GM18868 (cell line): ENCODE measurements at regions not wholly inside any gene's neighbourhood (a gene's known extent, or its start where the extent isn't known, plus 50 kb on each side); places are given as distances from the start of the nearest gene placed in this dataset.
"Not testable (repeated sequence)": the region's sequence is repeated elsewhere in the genome, so short reads cannot be mapped to it uniquely, and the experiment has no call there.

Source experiments
- ATAC-seq: cut with Tn5 transposase; IDR thresholded peaks from one replicate; pipeline ENCODE4 v1.9.1; 2021; ENCODE audit warnings: mild to moderate bottlenecking, moderate library complexity; ENCODE audit not compliant: unreplicated experiment

GRCh38 chr20:48040051-48040450 lies 254.8 kb upstream of the SULF2 start:
- no peak for ATAC-seq

GRCh38 chr20:48039514-48039913 lies 254.2 kb upstream of the SULF2 start:
- no peak for ATAC-seq

GRCh38 chr20:48038713-48039112 lies 253.4 kb upstream of the SULF2 start:
- no peak for ATAC-seq

GRCh38 chr20:48037798-48038197 lies 252.5 kb upstream of the SULF2 start:
- ATAC-seq = not testable (repeated sequence)

- ATAC-seq = no peak
These were observed 250.9 kb upstream of the SULF2 start for GRCh38 chr20:48035961-48036731.

GRCh38 chr20:48034751-48035150 lies 249.5 kb upstream of the SULF2 start:
- ATAC-seq = no peak

GRCh38 chr20:48033005-48033404 lies 247.7 kb upstream of the SULF2 start:
- ATAC-seq = not testable (repeated sequence)

GRCh38 chr20:48031122-48031521 lies 245.8 kb upstream of the SULF2 start:
- ATAC-seq = no peak

GRCh38 chr20:48026981-48027592 lies 241.8 kb upstream of the SULF2 start:
- no peak for ATAC-seq

- no peak for ATAC-seq
These were observed 240.4 kb upstream of the SULF2 start for GRCh38 chr20:48025661-48026060.

GRCh38 chr20:48025051-48025515 lies 239.8 kb upstream of the SULF2 start:
- ATAC-seq = no peak

GRCh38 chr20:48024539-48024938 lies 239.3 kb upstream of the SULF2 start:
- no peak for ATAC-seq

GRCh38 chr20:48020696-48021095 lies 235.4 kb upstream of the SULF2 start:
- ATAC-seq = not testable (repeated sequence)

GRCh38 chr20:48019940-48020339 lies 234.7 kb upstream of the SULF2 start:
- no peak for ATAC-seq

GRCh38 chr20:48019496-48019895 lies 234.2 kb upstream of the SULF2 start:
- no peak for ATAC-seq

- not testable (repeated sequence) for ATAC-seq
These were observed 233.6 kb upstream of the SULF2 start for GRCh38 chr20:48018851-48019250.

- ATAC-seq = no peak
These were observed 232.7 kb upstream of the SULF2 start for GRCh38 chr20:48017992-48018391.

GRCh38 chr20:48017509-48017908 lies 232.2 kb upstream of the SULF2 start:
- no peak for ATAC-seq

- no peak for ATAC-seq
These were observed 230.9 kb upstream of the SULF2 start for GRCh38 chr20:48015943-48016723.

- ATAC-seq = no peak
These were observed 230.0 kb upstream of the SULF2 start for GRCh38 chr20:48015141-48015910.
